Germinal center (tissue), 1 donor: ENCODE measurements at regions not wholly inside any gene's neighbourhood (a gene's known extent, or its start where the extent isn't known, plus 50 kb on each side); places are given as distances from the start of the nearest gene placed in this dataset.
"Not testable (repeated sequence)": the region's sequence is repeated elsewhere in the genome, so short reads cannot be mapped to it uniquely, and the experiment has no call there.

ENCODE experiments used
- DNase-seq: peaks from one replicate; pipeline ENCODE4 v3.0.0; 2012; ENCODE audit warnings: mixed read lengths, low spot score

GRCh38 chr3:522888-523287 lies 326.3 kb downstream of the CHL1 start:
- DNase-seq = no peak

DNA sequence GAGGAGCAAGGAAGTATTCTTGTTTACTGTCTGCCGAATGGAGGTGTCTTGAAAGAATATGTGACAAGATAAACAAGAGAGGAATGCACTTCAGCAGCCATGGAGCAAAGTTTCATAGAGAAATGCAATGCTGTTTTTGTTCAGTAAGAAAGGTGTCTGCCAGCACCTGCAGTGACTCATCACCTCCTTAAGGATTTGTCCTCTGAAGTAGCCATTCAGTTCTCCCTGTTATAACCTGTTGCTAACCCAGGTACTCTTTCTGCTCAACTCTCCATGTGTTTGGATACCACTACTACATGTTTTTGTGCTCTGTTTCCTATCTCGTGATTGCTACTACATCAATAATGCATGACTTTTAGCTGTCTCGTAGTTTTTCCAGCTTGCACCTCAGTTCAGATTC lies 328.9 kb downstream of the CHL1 start:
- no peak for DNase-seq

DNA sequence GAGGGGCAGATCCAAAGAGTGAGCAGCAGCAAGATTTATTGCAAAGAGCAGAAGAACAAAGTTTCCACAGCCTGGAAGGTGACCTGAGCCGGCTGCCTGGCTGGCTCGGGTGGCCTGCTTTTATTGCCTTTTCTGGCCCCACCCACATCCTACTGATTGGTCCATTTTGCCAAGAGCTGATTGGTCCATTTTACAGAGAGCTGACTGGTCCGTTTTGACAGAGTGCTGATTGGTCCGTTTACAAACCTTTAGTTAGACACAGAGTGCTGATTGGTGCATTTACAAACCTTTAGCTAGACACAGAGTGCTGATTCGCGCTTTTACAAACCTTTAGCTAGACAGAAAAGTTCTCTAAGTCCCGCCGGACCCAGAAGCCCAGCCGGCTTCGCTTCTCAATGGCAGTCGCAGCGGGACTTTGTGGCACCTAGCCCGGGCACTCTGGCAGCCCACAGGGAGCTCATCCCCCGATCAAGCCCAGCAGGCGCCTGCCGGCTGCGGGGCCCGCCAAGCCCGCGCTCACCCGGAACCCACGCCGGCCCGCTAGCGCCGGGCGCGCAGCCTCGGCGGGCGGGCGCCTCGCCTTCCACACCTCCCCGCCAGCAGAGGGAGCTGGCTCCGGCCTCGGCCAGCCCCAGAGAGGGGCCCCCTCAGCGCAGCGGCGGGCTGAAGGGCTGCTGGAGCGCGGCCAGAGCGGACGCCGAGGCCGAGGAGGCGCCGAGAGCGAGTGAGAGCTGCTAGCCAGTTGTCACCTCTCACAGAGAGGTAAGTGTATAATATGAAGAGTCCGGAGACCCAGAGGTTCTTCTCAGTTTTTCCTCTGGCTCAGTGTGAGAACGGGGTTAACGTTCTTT lies 339.2 kb downstream of the CHL1 start:
- no peak for DNase-seq

DNA sequence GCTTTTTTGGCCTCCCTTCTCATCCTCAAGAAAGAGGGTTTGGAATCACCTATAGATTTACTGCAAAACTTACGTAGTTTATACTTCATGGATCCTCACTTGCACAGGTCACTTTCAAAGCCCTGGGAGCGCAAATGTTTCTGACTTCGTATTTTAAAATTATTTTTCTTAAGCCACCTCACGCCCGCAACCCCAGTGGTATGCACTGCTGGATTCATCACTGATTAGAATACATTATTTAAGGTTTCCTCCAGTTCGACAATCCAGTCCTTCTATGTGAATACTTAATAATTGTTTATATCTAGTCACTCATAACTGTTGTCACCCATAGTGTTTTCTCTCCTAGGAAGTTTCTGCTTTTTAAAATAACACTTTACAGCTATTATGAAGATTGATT lies 339.9 kb downstream of the CHL1 start:
- DNase-seq = no peak

DNA sequence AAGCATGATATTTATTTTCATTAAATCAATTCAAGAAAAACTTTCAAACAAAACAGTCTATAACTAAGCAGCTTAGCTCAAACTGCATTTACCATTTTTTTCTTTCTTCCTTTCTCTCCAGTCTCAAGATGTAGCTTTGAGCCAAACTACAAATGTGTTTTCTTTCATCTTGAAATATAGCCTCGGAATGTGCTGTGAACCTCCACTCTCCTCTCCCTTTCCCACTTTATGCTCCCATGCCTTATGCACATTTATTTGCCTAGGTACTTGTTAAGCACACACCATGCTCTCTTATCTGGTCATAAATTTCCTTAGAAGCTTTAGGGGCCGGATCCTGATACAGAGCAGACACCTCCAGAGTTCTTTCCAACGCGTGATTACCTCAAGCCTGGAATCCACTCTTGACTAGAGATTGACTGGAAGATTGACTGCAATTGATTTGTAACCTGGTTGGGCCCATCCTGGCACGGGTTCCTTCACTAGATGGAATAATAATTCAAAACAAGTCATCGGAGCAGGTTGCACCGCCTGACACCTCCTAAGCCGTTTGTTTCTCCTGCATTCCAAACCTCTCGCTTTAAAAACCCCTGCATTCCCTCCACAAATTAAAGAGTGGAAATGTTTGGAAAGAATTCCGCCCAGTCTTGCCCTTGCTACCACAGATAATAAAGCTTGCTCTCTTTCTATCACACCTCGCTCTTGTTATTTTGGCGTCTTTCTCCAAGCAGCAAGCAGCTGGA lies 344.7 kb downstream of the CHL1 start:
- DNase-seq = no peak

GRCh38 chr3:542021-542420 lies 345.5 kb downstream of the CHL1 start:
- DNase-seq = no peak

DNA sequence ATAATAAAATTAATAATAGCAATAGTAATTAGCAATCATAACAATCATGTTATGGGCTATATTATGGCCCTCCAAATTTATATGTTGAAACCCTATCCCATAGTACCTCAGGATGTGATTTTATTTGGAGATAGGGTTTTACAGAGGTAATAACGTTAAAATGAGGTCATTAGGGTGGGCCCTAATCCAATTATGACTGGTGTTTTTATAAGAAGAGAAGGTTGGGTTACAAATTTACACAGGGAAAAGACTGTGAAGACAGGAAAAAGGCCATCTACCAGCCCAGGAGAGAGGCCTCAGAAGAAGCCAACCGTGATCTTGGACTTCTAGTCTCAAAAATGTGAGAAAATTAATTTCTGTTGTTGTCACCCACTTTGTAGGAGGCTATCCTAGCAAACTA lies 353.1 kb downstream of the CHL1 start:
- DNase-seq = no peak

- no peak for DNase-seq
Measured at GRCh38 chr3:550471-550870, 353.9 kb downstream of the CHL1 start.

- no peak for DNase-seq
Measured at GRCh38 chr3:557972-558371, 361.4 kb downstream of the CHL1 start.

- DNase-seq = no peak
Measured at GRCh38 chr3:567488-568185, 371.1 kb downstream of the CHL1 start.

GRCh38 chr3:579529-579928 lies 383.0 kb downstream of the CHL1 start:
- not testable (repeated sequence) for DNase-seq

GRCh38 chr3:589066-589465 lies 392.5 kb downstream of the CHL1 start:
- DNase-seq = not testable (repeated sequence)

GRCh38 chr3:597304-597703 lies 400.7 kb downstream of the CHL1 start:
- DNase-seq = not testable (repeated sequence)

DNA sequence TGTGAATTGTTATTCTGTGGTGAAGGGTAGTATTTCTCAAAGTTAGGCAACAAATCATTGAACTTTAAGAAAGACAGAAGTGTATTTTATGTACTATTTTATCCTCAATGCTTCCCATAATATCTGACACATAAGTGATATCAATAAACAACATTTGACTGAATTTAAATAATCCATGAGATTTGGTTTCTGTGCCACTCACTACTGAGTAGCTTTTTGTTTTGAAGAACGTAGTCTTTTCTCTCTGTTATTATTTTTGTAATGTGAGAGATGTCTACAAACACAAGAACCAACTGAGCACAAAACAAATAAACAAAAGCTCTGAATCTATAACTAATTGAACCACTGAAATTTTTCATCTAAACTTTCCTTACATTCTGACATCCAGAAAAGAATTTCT lies 401.2 kb downstream of the CHL1 start:
- DNase-seq = not testable (repeated sequence)

- not testable (repeated sequence) for DNase-seq
Measured at GRCh38 chr3:607480-607879, 410.9 kb downstream of the CHL1 start.

- no peak for DNase-seq
Measured at GRCh38 chr3:621714-622113, 425.2 kb downstream of the CHL1 start.

GRCh38 chr3:622314-622713 lies 425.8 kb downstream of the CHL1 start:
- DNase-seq = no peak

- no peak for DNase-seq
Measured at GRCh38 chr3:623914-624545, 427.5 kb downstream of the CHL1 start.

GRCh38 chr3:632571-633170 lies 436.1 kb downstream of the CHL1 start:
- peak; percentile 4 for DNase-seq

DNA sequence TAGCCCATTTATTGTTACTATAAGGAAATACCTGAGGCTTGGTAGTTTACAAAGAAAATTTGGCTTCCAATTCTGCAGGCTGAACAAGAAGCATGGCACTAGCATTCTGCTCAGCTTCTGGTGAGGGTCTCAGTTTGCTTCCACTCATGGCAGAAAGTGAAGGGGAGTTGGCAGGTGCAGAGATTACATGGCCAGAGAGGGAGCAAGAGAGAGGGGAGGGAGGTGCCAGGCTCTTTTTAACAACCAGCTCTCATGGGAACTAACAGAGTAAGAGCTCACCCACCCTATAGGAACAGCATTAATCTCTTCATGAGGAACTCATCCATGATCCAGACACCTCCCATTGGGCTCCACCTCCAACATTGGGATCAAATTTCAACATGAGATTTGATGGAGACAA lies 437.9 kb downstream of the CHL1 start:
- no peak for DNase-seq

DNA sequence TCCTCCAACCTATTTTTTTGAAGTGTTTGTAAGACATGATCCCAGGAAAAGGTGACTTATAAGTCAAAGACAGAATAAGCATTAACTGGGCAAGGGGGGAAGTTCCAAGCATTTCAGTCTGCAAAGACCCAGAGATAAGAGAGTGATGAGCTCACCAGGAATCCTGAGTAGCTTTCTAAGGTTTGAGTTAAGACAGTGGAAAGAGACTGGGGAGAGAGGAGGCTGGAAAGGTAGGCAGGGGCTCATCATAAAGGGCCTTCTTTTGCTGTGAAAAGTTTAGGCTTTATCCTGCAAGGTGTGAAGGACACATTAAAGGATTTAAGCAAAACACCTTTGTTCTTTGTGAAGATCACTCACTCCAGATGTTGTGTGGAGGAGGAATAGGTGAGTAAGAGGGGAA lies 438.8 kb downstream of the CHL1 start:
- DNase-seq = no peak

GRCh38 chr3:643376-643775 lies 446.8 kb downstream of the CHL1 start:
- DNase-seq = no peak
